ENCODE measurements at regions not wholly inside any gene's neighbourhood (a gene's known extent, or its start where the extent isn't known, plus 50 kb on each side); places are given as distances from the start of the nearest gene placed in this dataset.

DNA sequence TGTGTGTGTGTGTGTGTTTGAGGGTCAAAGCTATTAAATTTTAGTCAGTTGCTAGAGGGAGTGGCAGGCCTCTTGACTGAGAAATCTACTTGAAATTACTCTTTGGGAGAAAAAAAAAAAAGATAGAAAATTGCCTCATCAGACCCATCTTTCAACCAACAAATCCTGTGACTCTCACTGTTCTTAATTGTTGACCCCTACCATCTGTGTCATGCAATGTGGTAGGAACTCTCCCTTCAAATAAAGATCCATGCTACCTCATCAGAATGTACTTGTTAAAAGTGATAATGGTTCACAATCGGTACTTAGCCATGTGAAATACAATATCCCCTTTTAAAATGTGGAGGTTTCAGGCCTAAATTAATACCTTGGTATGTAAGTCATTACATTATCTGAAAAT lies 670.8 kb upstream of the FANCL start:
- no peak for DNase-seq (ENCODE audit: low read depth)
- no peak overlapping the region for H3K4me3 ChIP-seq (ENCODE audit: low read depth, low read length)
- no peaks in the 10 kb centered on the region for H3K27me3 ChIP-seq (ENCODE audit: control insufficient read depth, insufficient read depth, low read length)
- TF ChIP-seq, protein P1, sequence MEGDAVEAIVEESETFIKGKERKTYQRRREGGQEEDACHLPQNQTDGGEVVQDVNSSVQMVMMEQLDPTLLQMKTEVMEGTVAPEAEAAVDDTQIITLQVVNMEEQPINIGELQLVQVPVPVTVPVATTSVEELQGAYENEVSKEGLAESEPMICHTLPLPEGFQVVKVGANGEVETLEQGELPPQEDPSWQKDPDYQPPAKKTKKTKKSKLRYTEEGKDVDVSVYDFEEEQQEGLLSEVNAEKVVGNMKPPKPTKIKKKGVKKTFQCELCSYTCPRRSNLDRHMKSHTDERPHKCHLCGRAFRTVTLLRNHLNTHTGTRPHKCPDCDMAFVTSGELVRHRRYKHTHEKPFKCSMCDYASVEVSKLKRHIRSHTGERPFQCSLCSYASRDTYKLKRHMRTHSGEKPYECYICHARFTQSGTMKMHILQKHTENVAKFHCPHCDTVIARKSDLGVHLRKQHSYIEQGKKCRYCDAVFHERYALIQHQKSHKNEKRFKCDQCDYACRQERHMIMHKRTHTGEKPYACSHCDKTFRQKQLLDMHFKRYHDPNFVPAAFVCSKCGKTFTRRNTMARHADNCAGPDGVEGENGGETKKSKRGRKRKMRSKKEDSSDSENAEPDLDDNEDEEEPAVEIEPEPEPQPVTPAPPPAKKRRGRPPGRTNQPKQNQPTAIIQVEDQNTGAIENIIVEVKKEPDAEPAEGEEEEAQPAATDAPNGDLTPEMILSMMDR (IDR thresholded peaks at IDR 0.05; ENCODE audit: insufficient read depth, low read length, poor library complexity, severe bottlenecking) = no peak
- no peaks in the 10 kb centered on the region for H3K36me3 ChIP-seq (ENCODE audit: control insufficient read depth, insufficient read depth, low read length)

DNA sequence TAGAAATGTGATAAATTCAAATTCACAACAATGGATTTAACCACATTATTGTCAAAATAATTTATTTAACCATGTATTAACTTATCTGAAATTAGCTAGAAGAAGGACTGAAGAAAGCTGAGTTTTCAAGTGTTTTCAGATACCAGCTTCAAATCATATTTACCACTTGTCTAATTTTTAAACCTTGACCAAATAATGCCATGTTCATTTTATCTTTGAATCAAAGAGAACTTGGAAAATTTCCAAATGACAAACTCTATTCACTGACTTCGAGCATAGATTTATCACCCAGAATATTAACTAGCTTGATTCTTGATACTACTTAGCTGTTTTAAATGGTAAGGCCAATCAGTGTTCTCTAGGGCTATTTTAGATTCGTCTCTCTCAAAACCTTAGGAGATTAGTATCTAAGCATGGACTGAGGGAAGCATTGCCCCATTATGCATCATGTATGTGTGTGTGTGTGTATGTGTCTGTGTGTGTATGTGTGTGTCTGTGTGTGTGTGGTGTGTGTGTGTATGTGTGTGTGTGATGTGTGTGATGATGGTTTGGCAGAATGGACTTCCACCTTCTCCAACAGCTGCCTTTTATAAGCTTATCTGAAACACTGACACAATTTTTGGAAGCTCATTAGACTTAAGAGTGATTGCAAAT lies 667.5 kb upstream of the FANCL start:
- no peak overlapping the region for H3K4me3 ChIP-seq (ENCODE audit: low read depth, low read length)
- H3K27me3 ChIP-seq (ENCODE audit: control insufficient read depth, insufficient read depth, low read length) = no peaks in the 10 kb centered on the region
- DNase-seq (ENCODE audit: low read depth) = no peak
- TF ChIP-seq, protein P1 (IDR thresholded peaks at IDR 0.05; ENCODE audit: insufficient read depth, low read length, poor library complexity, severe bottlenecking) = no peak
- no peaks in the 10 kb centered on the region for H3K36me3 ChIP-seq (ENCODE audit: control insufficient read depth, insufficient read depth, low read length)

DNA sequence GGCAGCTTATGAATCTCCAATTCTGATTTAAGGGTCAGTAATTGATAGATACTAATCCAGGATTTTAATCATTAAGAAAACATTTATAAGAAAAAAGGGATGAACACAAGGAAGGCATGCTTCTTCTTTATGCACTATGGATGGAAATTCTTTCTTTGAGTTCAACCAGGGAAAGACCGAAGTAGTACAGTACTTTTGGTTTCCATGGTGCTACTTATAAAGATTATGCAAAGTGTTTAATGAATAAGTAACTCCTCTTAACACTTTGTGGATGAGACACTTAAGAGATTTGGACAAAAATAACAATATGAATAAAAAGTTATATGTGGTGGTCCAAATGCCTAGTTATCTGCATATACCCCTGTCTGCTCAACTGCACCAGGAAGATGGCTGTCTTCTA lies 666.5 kb upstream of the FANCL start:
- TF ChIP-seq, protein P1 (IDR thresholded peaks at IDR 0.05; ENCODE audit: insufficient read depth, low read length, poor library complexity, severe bottlenecking) = no peak
- Histone ChIP-seq H3K36me3 (ENCODE audit: control insufficient read depth, insufficient read depth, low read length) (no peaks in the 10 kb centered on the region), H3K27me3 (ENCODE audit: control insufficient read depth, insufficient read depth, low read length) (no peaks in the 10 kb centered on the region), H3K4me3 (ENCODE audit: low read depth, low read length) (no peak overlapping the region)
- DNase-seq (ENCODE audit: low read depth) = no peak

DNA sequence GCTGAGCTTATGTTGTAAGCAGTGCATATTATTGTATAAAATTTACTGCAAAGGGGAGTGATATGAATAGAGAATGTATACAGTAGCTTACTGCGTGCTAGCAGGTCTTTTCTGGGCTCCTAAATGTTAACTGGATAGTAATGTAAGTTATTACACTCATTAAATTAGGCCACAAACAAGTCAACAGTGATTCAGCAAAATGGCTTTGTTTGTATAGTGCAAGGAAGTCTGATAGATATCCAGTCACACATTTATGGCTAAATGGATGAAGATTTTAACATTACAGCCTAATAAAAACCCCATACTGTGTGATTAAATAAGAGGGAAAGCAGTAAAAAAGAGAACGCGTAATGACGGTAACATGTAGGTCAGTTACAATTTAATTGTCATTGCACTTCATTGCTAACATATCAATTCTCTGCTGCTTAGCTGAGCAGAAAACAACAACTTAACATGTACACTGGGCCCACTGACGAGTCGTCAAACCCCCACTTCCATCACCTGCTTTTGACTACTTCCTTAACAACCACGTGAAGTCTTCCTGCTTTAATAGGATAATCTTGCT lies 665.0 kb upstream of the FANCL start:
- DNase-seq (ENCODE audit: low read depth) = no peak
- no peaks in the 10 kb centered on the region for H3K36me3 ChIP-seq (ENCODE audit: control insufficient read depth, insufficient read depth, low read length)
- H3K4me3 ChIP-seq (ENCODE audit: low read depth, low read length) = no peak overlapping the region
- H3K27me3 ChIP-seq (ENCODE audit: control insufficient read depth, insufficient read depth, low read length) = no peaks in the 10 kb centered on the region
- TF ChIP-seq, protein P1 (IDR thresholded peaks at IDR 0.05; ENCODE audit: insufficient read depth, low read length, poor library complexity, severe bottlenecking) = no peak

DNA sequence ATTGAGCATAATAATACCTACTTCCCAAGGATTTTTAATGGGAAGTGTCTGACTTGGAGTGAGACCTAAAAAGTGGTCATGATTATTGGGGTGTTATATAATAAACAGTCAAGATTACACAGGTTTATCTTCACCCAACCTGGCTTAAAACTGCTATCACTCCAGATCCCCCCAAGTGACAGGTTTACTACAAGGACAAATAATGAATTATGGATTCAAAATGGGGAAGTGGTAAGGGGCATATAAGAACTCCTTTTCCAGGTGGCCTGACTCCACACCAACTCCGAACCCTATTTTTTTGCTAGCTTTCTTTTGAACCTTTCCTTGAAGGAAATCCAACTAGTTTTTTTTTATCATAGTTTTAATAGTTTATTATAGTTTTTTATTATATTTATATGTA lies 663.0 kb upstream of the FANCL start:
- DNase-seq (ENCODE audit: low read depth) = no peak
- no peak overlapping the region for H3K4me3 ChIP-seq (ENCODE audit: low read depth, low read length)
- TF ChIP-seq, protein P1 (IDR thresholded peaks at IDR 0.05; ENCODE audit: insufficient read depth, low read length, poor library complexity, severe bottlenecking) = no peak
- H3K36me3 ChIP-seq (ENCODE audit: control insufficient read depth, insufficient read depth, low read length) = no peaks in the 10 kb centered on the region
- no peaks in the 10 kb centered on the region for H3K27me3 ChIP-seq (ENCODE audit: control insufficient read depth, insufficient read depth, low read length)

DNA sequence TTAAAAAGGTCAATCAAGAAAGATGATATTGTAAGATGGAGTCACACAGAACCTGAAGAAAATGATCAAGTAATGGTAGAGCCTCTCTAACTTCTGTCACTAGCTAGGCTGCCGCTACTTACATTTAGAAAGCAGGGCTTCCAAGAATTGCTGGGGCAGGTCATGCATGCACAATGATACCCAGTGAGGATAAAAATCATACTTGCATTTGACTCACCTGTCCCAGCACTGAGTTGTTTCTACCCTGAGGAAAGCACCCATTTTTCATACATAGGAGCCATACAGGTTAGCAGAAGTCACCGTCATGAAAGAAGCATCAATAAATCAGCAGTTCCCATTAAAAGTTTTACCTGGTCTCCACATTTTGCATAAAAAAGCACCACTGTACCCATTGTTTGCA lies 662.3 kb upstream of the FANCL start:
- DNase-seq (ENCODE audit: low read depth) = no peak
- TF ChIP-seq, protein P1 (IDR thresholded peaks at IDR 0.05; ENCODE audit: insufficient read depth, low read length, poor library complexity, severe bottlenecking) = no peak
- Histone ChIP-seq H3K27me3 (ENCODE audit: control insufficient read depth, insufficient read depth, low read length) (no peaks in the 10 kb centered on the region), H3K36me3 (ENCODE audit: control insufficient read depth, insufficient read depth, low read length) (no peaks in the 10 kb centered on the region), H3K4me3 (ENCODE audit: low read depth, low read length) (no peak overlapping the region)

Data from kidney epithelial cell (primary cell).